Ovary (tissue), 7 donors: ENCODE measurements at regions not wholly inside any gene's neighbourhood (a gene's known extent, or its start where the extent isn't known, plus 50 kb on each side); places are given as distances from the start of the nearest gene placed in this dataset.

Source experiments
- DNase-seq, 5 donors: peaks; one replicate each; pipeline ENCODE4 v3.0.0-alpha.2; 2019 to 2020
- H3K27ac ChIP-seq, 2 donors: fragments of 200-600 bp; one replicate each; pipeline versions ENCODE4 v1.5.1 to v1.8.0; 2019 to 2022
- H3K27me3 ChIP-seq: fragments of 200-600 bp; one replicate; pipeline ENCODE4 v1.8.0; 2022
- H3K36me3 ChIP-seq: fragments of 200-600 bp; sonication (generic); one replicate; pipeline ENCODE4 v1.5.1; 2019
- H3K4me1 ChIP-seq: one replicate; pipeline ENCODE4 v1.8.1; 2013; ENCODE audit warnings: mild to moderate bottlenecking, moderate library complexity; ENCODE audit not compliant: insufficient read depth
- H3K4me3 ChIP-seq: fragments of 200-600 bp; sonication (generic); one replicate; pipeline ENCODE4 v1.5.1; 2017
- H3K9me3 ChIP-seq, 2 donors: fragments of 200-600 bp in 1 of 2; sonication (generic) in 1 of 2; one replicate each; pipeline versions ENCODE4 v1.5.1 to v1.8.1; 2013 to 2019; ENCODE audit warnings: mild to moderate bottlenecking in 1 of 2, moderate library complexity in 1 of 2
- CTCF ChIP-seq, 3 donors: fragments of 450-650 bp in 2 of 3; fragments of 200-600 bp in 1 of 3; IDR thresholded peaks; one replicate each; pipeline versions ENCODE4 v1.5.1 to v1.8.0; 2016 to 2022; ENCODE audit warnings: antibody characterized with exemption in 3 of 3, mild to moderate bottlenecking in 1 of 3
- EP300 ChIP-seq: sonication (generic); formaldehyde crosslinking; IDR thresholded peaks from one replicate; pipeline ENCODE4 v1.6.1; 2017; ENCODE audit warnings: antibody characterized with exemption
- POLR2A ChIP-seq: fragments of 450-650 bp; IDR thresholded peaks from one replicate; pipeline ENCODE4 v1.6.1; 2017; ENCODE audit warnings: antibody characterized with exemption, mild to moderate bottlenecking, moderate library complexity
- WGBS, 3 donors: extraction: QIAGEN DNeasy Blood & Tissue Kit in 1 of 3; methylation state at CpG; one replicate each; pipeline versions ENCODE4 v1.1.5 to v1.1.7; 2013 to 2017; 5-methylcytosine and 5-hydroxymethylcytosine counted together
- intact Hi-C, 4 donors: fragments of 100-400 bp; cut with DNase I; formaldehyde crosslinking; loops; one replicate each; pipeline versions ENCODE4 v1.11.0 to v1.15.1; 2022 to 2023
- donor health status: DM: no; HTN: no; CAD: no; lungs with moderate emphysema.
- donor health status: DM: no; HTN: no; CAD: no.
- donor health status: Bipolar disorder and iron deficiency.
- donor health status: DM: no; HTN: no; CAD: no.
- donor health status: DM: yes; HTN: yes; CAD: no.

- no peak for TF ChIP-seq CTCF (IDR thresholded peaks at IDR 0.05)
- TF ChIP-seq POLR2A = no peak
- TF ChIP-seq EP300 = no peak
- no peak overlapping the region for H3K4me3 ChIP-seq
- no peaks in the 10 kb centered on the region for H3K36me3 ChIP-seq
- no peaks in the 10 kb centered on the region for H3K4me1 ChIP-seq
- H3K27ac ChIP-seq = no peak overlapping the region
- 12 to 45% (median 15%) methylated on average over 3 of the region's 3 CpGs for WGBS, 3 donors
- intact Hi-C loops = no loop called here
- H3K9me3 ChIP-seq = no peaks in the 10 kb centered on the region
- no peaks in the 10 kb centered on the region for H3K27me3 ChIP-seq
- no peak for DNase-seq
These were observed 663.8 kb upstream of the API5 start for GRCh38 chr11:42647993-42648392.

- H3K4me3 ChIP-seq = no peak overlapping the region
- TF ChIP-seq EP300 = no peak
- TF ChIP-seq CTCF (IDR thresholded peaks at IDR 0.05) = no peak
- TF ChIP-seq POLR2A = no peak
- H3K9me3 ChIP-seq = no peaks in the 10 kb centered on the region
- no peaks in the 10 kb centered on the region for H3K36me3 ChIP-seq
- H3K4me1 ChIP-seq = no peaks in the 10 kb centered on the region
- DNase-seq = no peak
- H3K27ac ChIP-seq = no peak overlapping the region
- no peaks in the 10 kb centered on the region for H3K27me3 ChIP-seq
- intact Hi-C loops = no loop called here
These were observed 660.2 kb upstream of the API5 start for GRCh38 chr11:42651621-42652020.

- TF ChIP-seq EP300 (no peak), CTCF (IDR thresholded peaks at IDR 0.05) (no peak), POLR2A (no peak)
- Histone ChIP-seq H3K27ac (no peak overlapping the region), H3K27me3 (no peaks in the 10 kb centered on the region), H3K9me3 (no peaks in the 10 kb centered on the region), H3K4me1 (no peaks in the 10 kb centered on the region), H3K4me3 (no peak overlapping the region), H3K36me3 (no peaks in the 10 kb centered on the region)
- whole genome bisulfite sequencing, 3 donors = 77 to 85% (median 84%) methylated on average over 3 of the region's 3 CpGs
- intact Hi-C loops = no loop called here
- no peak for DNase-seq
These were observed 654.6 kb upstream of the API5 start for GRCh38 chr11:42657169-42657568.

GRCh38 chr11:42661942-42662341, 649.9 kb upstream of the API5 start:
- intact Hi-C loops = no loop called here
- no peak overlapping the region for H3K4me3 ChIP-seq
- H3K27me3 ChIP-seq = no peaks in the 10 kb centered on the region
- TF ChIP-seq CTCF (IDR thresholded peaks at IDR 0.05) (no peak), POLR2A (no peak), EP300 (no peak)
- H3K4me1 ChIP-seq = no peaks in the 10 kb centered on the region
- DNase-seq = no peak
- no peak overlapping the region for H3K27ac ChIP-seq
- no peaks in the 10 kb centered on the region for H3K36me3 ChIP-seq
- WGBS, 3 donors = 32 to 48% (median 32%) methylated on average over 2 of the region's 2 CpGs
- H3K9me3 ChIP-seq = no peaks in the 10 kb centered on the region
